ENCODE measurements at regions not wholly inside any gene's neighbourhood (a gene's known extent, or its start where the extent isn't known, plus 50 kb on each side); places are given as distances from the start of the nearest gene placed in this dataset.

GRCh38 chr14:89564989-89565388 lies 148.0 kb upstream of the FOXN3 start:
- intact Hi-C loops (cut with DNase I; ENCODE audit: low total_unique reads): no loop called here
- H3K4me3 ChIP-seq: no peak overlapping the region
- H3K9me3 ChIP-seq: no peaks in the 10 kb centered on the region
- H3K4me1 ChIP-seq: no peaks in the 10 kb centered on the region
- no peaks in the 10 kb centered on the region for H3K36me3 ChIP-seq
- DNase-seq: no peak
- TF ChIP-seq CTCF (IDR thresholded peaks at IDR 0.05): no peak
- H3K27ac ChIP-seq: no peak overlapping the region
- H3K27me3 ChIP-seq: no peaks in the 10 kb centered on the region

- H3K27me3 ChIP-seq: no peaks in the 10 kb centered on the region
- no peak overlapping the region for H3K27ac ChIP-seq
- intact Hi-C loops (cut with DNase I; ENCODE audit: low total_unique reads): no loop called here
- H3K36me3 ChIP-seq: no peaks in the 10 kb centered on the region
- no peak for TF ChIP-seq CTCF (IDR thresholded peaks at IDR 0.05)
- H3K9me3 ChIP-seq: no peaks in the 10 kb centered on the region
- H3K4me1 ChIP-seq: no peaks in the 10 kb centered on the region
- DNase-seq: no peak
- H3K4me3 ChIP-seq: no peak overlapping the region
Measured at GRCh38 chr14:89564286-89564957, 147.4 kb upstream of the FOXN3 start.

- Histone ChIP-seq H3K27me3 (no peaks in the 10 kb centered on the region), H3K9me3 (no peaks in the 10 kb centered on the region), H3K4me1 (no peaks in the 10 kb centered on the region), H3K27ac (no peak overlapping the region), H3K36me3 (peaks cover 0 to 7% (median 0%) of the 10 kb centered on the region in 3 donors), H3K4me3 (no peak overlapping the region)
- no peak for DNase-seq
- intact Hi-C loops (cut with DNase I; ENCODE audit: low total_unique reads): no loop called here
- TF ChIP-seq CTCF (IDR thresholded peaks at IDR 0.05): no peak
Measured at GRCh38 chr14:89563471-89563870, 146.4 kb upstream of the FOXN3 start.

- Histone ChIP-seq H3K27me3 (no peaks in the 10 kb centered on the region), H3K9me3 (no peaks in the 10 kb centered on the region), H3K4me1 (peaks cover 0 to 7% (median 0%) of the 10 kb centered on the region in 4 donors), H3K36me3 (peaks cover 0 to 5% (median 0%) of the 10 kb centered on the region in 3 donors), H3K27ac (no peak overlapping the region), H3K4me3 (no peak overlapping the region)
- DNase-seq: no peak
- no peak for TF ChIP-seq CTCF (IDR thresholded peaks at IDR 0.05)
- intact Hi-C loops (cut with DNase I; ENCODE audit: low total_unique reads): no loop called here
Measured at GRCh38 chr14:89551955-89552354, 134.9 kb upstream of the FOXN3 start.

- no peak overlapping the region for H3K4me3 ChIP-seq
- no peaks in the 10 kb centered on the region for H3K27me3 ChIP-seq
- intact Hi-C loops (cut with DNase I; ENCODE audit: low total_unique reads): no loop called here
- peaks cover 0 to 5% (median 0%) of the 10 kb centered on the region in 3 donors for H3K36me3 ChIP-seq
- TF ChIP-seq CTCF (IDR thresholded peaks at IDR 0.05): no peak
- no peak overlapping the region for H3K27ac ChIP-seq
- H3K4me1 ChIP-seq: peaks cover 0 to 7% (median 0%) of the 10 kb centered on the region in 4 donors
- no peak for DNase-seq
- no peaks in the 10 kb centered on the region for H3K9me3 ChIP-seq
Measured at GRCh38 chr14:89551432-89551831, 134.4 kb upstream of the FOXN3 start.

Measured in tibial artery (tissue), 4 donors.